Lung (tissue), 11 donors: ENCODE measurements at regions not wholly inside any gene's neighbourhood (a gene's known extent, or its start where the extent isn't known, plus 50 kb on each side); places are given as distances from the start of the nearest gene placed in this dataset.

Experiments
- ATAC-seq: fragments of 200-7000 bp; cut with Tn5 transposase; one replicate; pipeline ENCODE4 v1.9.1; 2020; ENCODE audit warnings: moderate number of reproducible peaks; ENCODE audit not compliant: insufficient read depth, low FRiP score
- DNase-seq, 3 donors: peaks; one replicate each; pipeline ENCODE4 v3.0.0-alpha.2; 2013 to 2017
- H3K27ac ChIP-seq, 2 donors: one replicate each; pipeline ENCODE4 v1.5.1; 2013; ENCODE audit warnings: mild to moderate bottlenecking in 2 of 2, moderate library complexity in 2 of 2, control low read depth in 1 of 2, inconsistent platforms in 1 of 2, low read depth in 1 of 2, low read length in 1 of 2
- H3K27me3 ChIP-seq, 3 donors: one replicate each; pipeline ENCODE4 v1.5.1; 2013; ENCODE audit warnings: low read length in 2 of 3; ENCODE audit not compliant: control insufficient read depth in 3 of 3, insufficient read depth in 3 of 3
- H3K36me3 ChIP-seq, 4 donors: one replicate each; pipeline ENCODE4 v1.5.1; 2013; ENCODE audit warnings: low read length in 4 of 4, mild to moderate bottlenecking in 1 of 4, moderate library complexity in 1 of 4; ENCODE audit not compliant: control insufficient read depth in 4 of 4, insufficient read depth in 4 of 4
- H3K4me1 ChIP-seq, 5 donors: one replicate each; pipeline ENCODE4 v1.5.1; 2013; ENCODE audit warnings: low read length in 5 of 5, mild to moderate bottlenecking in 2 of 5, moderate library complexity in 1 of 5; ENCODE audit not compliant: control insufficient read depth in 5 of 5, insufficient read depth in 5 of 5
- H3K4me3 ChIP-seq: one replicate; pipeline ENCODE4 v1.5.1; 2013; ENCODE audit warnings: mild to moderate bottlenecking, control low read depth, moderate library complexity
- H3K9ac ChIP-seq, 2 donors: one replicate each; pipeline ENCODE4 v1.5.1; 2013; ENCODE audit warnings: low read length in 2 of 2, control low read depth in 1 of 2; ENCODE audit not compliant: insufficient read depth in 1 of 2
- H3K9me3 ChIP-seq, 4 donors: one replicate each; pipeline ENCODE4 v1.5.1; 2013; ENCODE audit warnings: low read length in 3 of 4, mild to moderate bottlenecking in 1 of 4, moderate library complexity in 1 of 4; ENCODE audit not compliant: control insufficient read depth in 4 of 4, insufficient read depth in 3 of 4
- WGBS, 2 donors: extraction: QIAGEN DNeasy Blood & Tissue Kit; methylation state at CpG; one replicate each; pipeline ENCODE4 v1.1.7; 2013; 5-methylcytosine and 5-hydroxymethylcytosine counted together
- TF ChIP-seq, protein P1 (sequence below): IDR thresholded peaks from 2 replicates; pipeline ENCODE4 v1.5.1; 2012; ENCODE audit warnings: mild to moderate bottlenecking; ENCODE audit errors: control extremely low read depth, extremely low read depth
- donor health status: control.
- donor health status: control.
- donor health status: Bipolar disorder and iron deficiency.
- donor health status: healthy.
- donor health status: DM: yes; HTN: yes; CAD: no.

DNA sequence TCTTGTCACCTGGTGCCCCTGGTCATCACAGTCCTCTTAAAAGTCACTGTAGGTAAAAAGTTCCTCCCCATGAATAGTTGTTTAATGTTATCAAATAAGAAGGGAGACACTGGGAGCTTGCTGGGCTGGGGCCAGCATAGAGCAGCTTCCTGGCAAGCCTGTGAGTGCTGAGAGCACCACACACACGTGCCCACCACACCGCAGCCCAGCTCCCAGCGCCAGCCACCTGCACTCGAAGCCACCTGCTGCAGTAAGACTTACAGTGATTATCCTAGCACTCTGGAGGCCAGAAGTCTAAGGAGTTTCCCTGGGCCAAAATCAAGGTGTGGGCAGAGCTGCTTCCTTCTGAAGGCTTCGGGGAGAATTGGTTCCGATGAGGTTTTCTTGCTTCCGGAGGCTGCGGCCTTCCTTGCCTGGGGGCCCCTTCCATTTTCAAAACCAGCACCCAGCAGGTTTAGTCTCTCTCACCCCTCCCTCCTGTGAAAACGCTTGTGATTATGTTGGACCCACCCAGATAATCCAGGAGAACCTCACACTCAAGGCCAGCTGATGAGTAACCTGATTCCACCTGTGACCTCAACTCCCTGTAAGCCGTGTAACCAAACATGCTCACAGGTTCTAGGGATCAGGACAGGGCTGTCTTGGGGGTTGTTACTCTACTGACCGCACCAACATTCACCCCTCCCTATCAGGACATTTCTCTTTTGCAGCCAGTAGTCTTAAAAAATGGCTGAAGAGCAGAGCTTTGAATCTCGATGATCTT, 687.2 kb downstream of the TBC1D22A start:
- TF ChIP-seq, protein P1, sequence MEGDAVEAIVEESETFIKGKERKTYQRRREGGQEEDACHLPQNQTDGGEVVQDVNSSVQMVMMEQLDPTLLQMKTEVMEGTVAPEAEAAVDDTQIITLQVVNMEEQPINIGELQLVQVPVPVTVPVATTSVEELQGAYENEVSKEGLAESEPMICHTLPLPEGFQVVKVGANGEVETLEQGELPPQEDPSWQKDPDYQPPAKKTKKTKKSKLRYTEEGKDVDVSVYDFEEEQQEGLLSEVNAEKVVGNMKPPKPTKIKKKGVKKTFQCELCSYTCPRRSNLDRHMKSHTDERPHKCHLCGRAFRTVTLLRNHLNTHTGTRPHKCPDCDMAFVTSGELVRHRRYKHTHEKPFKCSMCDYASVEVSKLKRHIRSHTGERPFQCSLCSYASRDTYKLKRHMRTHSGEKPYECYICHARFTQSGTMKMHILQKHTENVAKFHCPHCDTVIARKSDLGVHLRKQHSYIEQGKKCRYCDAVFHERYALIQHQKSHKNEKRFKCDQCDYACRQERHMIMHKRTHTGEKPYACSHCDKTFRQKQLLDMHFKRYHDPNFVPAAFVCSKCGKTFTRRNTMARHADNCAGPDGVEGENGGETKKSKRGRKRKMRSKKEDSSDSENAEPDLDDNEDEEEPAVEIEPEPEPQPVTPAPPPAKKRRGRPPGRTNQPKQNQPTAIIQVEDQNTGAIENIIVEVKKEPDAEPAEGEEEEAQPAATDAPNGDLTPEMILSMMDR = no peak
- 76 to 89% methylated on average over 12 of the region's 12 CpGs for WGBS, 2 donors

DNA sequence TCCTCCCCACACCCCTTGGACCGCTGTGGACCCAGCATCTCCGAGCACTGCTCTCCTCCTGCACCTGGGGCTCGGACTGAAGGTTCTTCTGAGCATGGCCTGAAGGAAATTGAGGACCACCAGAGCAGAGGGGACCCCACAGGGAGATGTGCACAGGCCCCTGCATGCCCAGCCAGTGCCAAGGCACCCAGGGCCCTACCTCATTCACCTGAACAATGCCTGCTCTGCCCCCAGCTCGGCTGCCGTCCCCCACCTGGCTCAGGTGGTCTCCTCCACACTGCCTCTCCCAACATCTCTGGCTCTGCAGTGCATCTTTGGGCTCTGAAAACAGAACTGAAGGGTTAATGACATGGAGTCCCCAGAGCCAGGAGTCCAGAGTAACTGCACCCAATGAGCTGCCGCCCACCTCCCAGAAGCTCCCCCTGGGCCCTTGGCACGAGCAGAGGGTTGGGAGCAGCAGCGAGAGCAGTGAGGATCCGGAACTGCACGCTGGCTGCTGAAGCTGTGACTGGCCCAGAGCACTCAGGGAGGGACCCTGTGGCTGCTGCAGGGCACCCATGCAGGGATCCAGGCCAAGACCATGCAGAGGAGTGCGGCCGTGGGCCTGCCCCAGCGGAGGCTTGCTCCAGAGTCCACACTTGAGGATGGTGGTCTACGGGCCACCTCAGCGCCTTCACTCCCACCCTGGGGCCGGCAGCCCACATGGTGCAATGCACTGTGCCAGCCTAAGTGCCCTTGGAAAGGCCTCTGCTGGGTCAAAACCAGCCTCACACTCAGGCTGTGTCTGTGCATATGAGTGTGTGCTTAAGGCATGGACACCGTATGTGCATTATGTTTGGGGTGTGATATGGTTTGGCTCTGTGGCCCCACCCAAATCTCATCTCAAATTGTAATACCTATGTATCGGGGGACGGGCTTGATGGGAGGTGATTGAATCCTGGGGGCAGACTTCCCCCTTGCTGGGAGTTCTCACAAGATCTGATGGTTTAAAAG, 686.1 kb downstream of the TBC1D22A start:
- no peaks in the 10 kb centered on the region for H3K4me1 ChIP-seq
- DNase-seq (no peak), ATAC-seq (no peak)
- H3K36me3 ChIP-seq = no peaks in the 10 kb centered on the region
- no peaks in the 10 kb centered on the region for H3K27me3 ChIP-seq
- TF ChIP-seq, protein P1 = no peak
- H3K27ac ChIP-seq = no peak overlapping the region
- WGBS, 2 donors = 88% methylated on average over 19 of the region's 19 CpGs
- peaks cover 0 to 4% (median under 1%) of the 10 kb centered on the region in 4 donors for H3K9me3 ChIP-seq
- no peak overlapping the region for H3K9ac ChIP-seq
- H3K4me3 ChIP-seq = no peak overlapping the region

More for the DNA sequence above, 687.2 kb downstream of the TBC1D22A start:
- no peak overlapping the region for H3K27ac ChIP-seq
- H3K9ac ChIP-seq = no peak overlapping the region
- H3K4me1 ChIP-seq = no peaks in the 10 kb centered on the region
- no peaks in the 10 kb centered on the region for H3K27me3 ChIP-seq
- H3K9me3 ChIP-seq = peaks cover 0 to 11% (median under 1%) of the 10 kb centered on the region in 4 donors
- ATAC-seq (no peak), DNase-seq (no peak)
- no peak overlapping the region for H3K4me3 ChIP-seq
- no peaks in the 10 kb centered on the region for H3K36me3 ChIP-seq

DNA sequence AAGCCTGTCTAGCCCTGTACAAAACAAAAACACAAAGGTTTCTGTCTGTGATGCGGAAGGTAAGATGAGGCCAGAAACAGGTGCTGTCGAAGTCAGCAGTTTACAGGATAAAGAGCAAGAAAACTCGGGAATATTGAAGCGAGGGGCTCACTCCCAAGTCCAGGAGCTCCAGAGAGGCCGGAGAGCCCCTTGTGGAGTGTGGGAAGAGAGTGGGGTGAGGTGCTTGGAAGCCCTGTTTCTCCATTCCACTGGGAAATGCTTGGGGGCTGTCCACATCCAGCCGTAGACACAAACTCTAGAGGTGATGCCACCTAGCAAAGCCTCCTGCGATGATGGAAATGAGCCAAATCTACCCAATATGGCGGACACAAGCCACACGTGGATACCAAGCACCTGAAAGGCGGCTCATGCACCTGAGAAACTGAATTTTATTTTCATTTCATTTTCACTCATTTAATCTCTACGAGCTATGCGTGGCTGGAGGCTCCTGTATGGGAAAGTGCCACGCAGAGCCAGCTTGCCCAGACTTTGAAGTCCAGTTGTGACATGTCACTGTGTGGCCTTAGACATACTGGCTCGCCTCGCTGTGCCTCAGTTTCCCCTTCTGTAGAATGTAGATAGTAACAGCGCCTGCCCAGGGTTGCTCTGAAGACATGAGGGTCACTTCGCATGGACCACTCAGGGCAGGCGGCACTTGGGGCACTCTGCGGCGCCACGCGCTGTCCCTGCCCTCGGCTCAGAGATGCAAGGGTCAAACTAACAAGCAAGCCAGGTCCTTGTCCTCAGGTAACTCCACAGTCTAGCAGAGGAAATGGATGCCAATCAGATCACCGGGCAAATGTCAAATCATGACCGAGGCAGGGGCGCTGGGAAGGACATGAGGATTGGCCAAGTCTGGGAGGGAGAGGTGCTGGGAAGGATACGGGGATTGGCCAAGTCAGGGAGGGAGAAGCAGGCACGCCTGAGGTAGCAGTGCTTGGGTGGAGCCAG, 684.7 kb downstream of the TBC1D22A start:
- Histone ChIP-seq H3K4me1 (no peaks in the 10 kb centered on the region), H3K27me3 (no peaks in the 10 kb centered on the region), H3K9me3 (peaks cover 0 to under 1% (median 0%) of the 10 kb centered on the region in 4 donors), H3K27ac (no peak overlapping the region), H3K9ac (no peak overlapping the region), H3K4me3 (no peak overlapping the region), H3K36me3 (no peaks in the 10 kb centered on the region)
- WGBS, 2 donors = 90% methylated on average over 28 of the region's 28 CpGs
- TF ChIP-seq, protein P1 = no peak
- no peak for ATAC-seq
- DNase-seq = no peak
